Stimulated activated CD4-positive, alpha-beta T cell treated with anti-CD3 and anti-CD28 coated beads, Interleukin-2, amount 100 ng/mL, for 4 hours (primary cell): ENCODE measurements at regions not wholly inside any gene's neighbourhood (a gene's known extent, or its start where the extent isn't known, plus 50 kb on each side); places are given as distances from the start of the nearest gene placed in this dataset.
"Not testable (repeated sequence)": the region's sequence is repeated elsewhere in the genome, so short reads cannot be mapped to it uniquely, and the experiment has no call there.

Experiments
- DNase-seq: peaks from one replicate; pipeline ENCODE4 v3.0.0-alpha.2; 2020; ENCODE audit warnings: low read depth

GRCh38 chr15:62894322-62895085, 148.0 kb upstream of the TPM1 start:
- DNase-seq: no peak

GRCh38 chr15:62895139-62895866, 147.2 kb upstream of the TPM1 start:
- DNase-seq: no peak

GRCh38 chr15:62895905-62896316, 146.6 kb upstream of the TPM1 start:
- DNase-seq: no peak

- DNase-seq: no peak
These were observed 146.1 kb upstream of the TPM1 start for GRCh38 chr15:62896380-62896866.

GRCh38 chr15:62896969-62897486, 145.5 kb upstream of the TPM1 start:
- no peak for DNase-seq

- no peak for DNase-seq
These were observed 144.9 kb upstream of the TPM1 start for GRCh38 chr15:62897634-62898033.

- no peak for DNase-seq
These were observed 143.5 kb upstream of the TPM1 start for GRCh38 chr15:62899090-62899493.

GRCh38 chr15:62900071-62900802, 142.3 kb upstream of the TPM1 start:
- no peak for DNase-seq

GRCh38 chr15:62901087-62901486, 141.5 kb upstream of the TPM1 start:
- no peak for DNase-seq

GRCh38 chr15:62901909-62902546, 140.5 kb upstream of the TPM1 start:
- DNase-seq: no peak

GRCh38 chr15:62902821-62903220, 139.7 kb upstream of the TPM1 start:
- no peak for DNase-seq

- DNase-seq: no peak
These were observed 139.1 kb upstream of the TPM1 start for GRCh38 chr15:62903437-62903836.

GRCh38 chr15:62904041-62904910, 138.3 kb upstream of the TPM1 start:
- no peak for DNase-seq

GRCh38 chr15:62906627-62907026, 135.9 kb upstream of the TPM1 start:
- no peak for DNase-seq

- DNase-seq: no peak
These were observed 135.3 kb upstream of the TPM1 start for GRCh38 chr15:62907275-62907674.

- DNase-seq: not testable (repeated sequence)
These were observed 134.2 kb upstream of the TPM1 start for GRCh38 chr15:62908341-62908740.

GRCh38 chr15:62909257-62909656, 133.3 kb upstream of the TPM1 start:
- DNase-seq: no peak

GRCh38 chr15:62912282-62912681, 130.3 kb upstream of the TPM1 start:
- no peak for DNase-seq

- no peak for DNase-seq
These were observed 129.7 kb upstream of the TPM1 start for GRCh38 chr15:62912808-62913207.

- no peak for DNase-seq
These were observed 129.3 kb upstream of the TPM1 start for GRCh38 chr15:62913246-62913645.
